ENCODE measurements at regions not wholly inside any gene's neighbourhood (a gene's known extent, or its start where the extent isn't known, plus 50 kb on each side); places are given as distances from the start of the nearest gene placed in this dataset.

GRCh38 chr16:9280069-9280466 is 188.6 kb downstream of the HAPSTR1 start:
- no peaks in the 10 kb centered on the region for H3K9me3 ChIP-seq (ENCODE audit: low read length)
- H3K9ac ChIP-seq (ENCODE audit: low read length): no peak overlapping the region
- no peaks in the 10 kb centered on the region for H4K20me1 ChIP-seq (ENCODE audit: insufficient read depth, low read length)
- H3K4me3 ChIP-seq (ENCODE audit: low read depth, low read length, poor library complexity, severe bottlenecking): no peak overlapping the region
- H3K9me2 ChIP-seq (ENCODE audit: low read depth, low read length): no peaks in the 10 kb centered on the region
- H3K27me3 ChIP-seq (ENCODE audit: insufficient read depth, low read length): no peaks in the 10 kb centered on the region
- no peaks in the 10 kb centered on the region for H3F3A ChIP-seq (ENCODE audit: insufficient read depth, low read length)
- no peak overlapping the region for H2AFZ ChIP-seq (ENCODE audit: low read length)
- H3K79me2 ChIP-seq (ENCODE audit: insufficient read depth, low read length): no peaks in the 10 kb centered on the region
- TF ChIP-seq EZH2 (IDR thresholded peaks at IDR 0.05; ENCODE audit: borderline replicate concordance, low read length): no peak
- TF ChIP-seq, protein P1, sequence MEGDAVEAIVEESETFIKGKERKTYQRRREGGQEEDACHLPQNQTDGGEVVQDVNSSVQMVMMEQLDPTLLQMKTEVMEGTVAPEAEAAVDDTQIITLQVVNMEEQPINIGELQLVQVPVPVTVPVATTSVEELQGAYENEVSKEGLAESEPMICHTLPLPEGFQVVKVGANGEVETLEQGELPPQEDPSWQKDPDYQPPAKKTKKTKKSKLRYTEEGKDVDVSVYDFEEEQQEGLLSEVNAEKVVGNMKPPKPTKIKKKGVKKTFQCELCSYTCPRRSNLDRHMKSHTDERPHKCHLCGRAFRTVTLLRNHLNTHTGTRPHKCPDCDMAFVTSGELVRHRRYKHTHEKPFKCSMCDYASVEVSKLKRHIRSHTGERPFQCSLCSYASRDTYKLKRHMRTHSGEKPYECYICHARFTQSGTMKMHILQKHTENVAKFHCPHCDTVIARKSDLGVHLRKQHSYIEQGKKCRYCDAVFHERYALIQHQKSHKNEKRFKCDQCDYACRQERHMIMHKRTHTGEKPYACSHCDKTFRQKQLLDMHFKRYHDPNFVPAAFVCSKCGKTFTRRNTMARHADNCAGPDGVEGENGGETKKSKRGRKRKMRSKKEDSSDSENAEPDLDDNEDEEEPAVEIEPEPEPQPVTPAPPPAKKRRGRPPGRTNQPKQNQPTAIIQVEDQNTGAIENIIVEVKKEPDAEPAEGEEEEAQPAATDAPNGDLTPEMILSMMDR (IDR thresholded peaks at IDR 0.05; ENCODE audit: low read length): no peak
- H3K27ac ChIP-seq (ENCODE audit: low read depth, low read length, poor library complexity, severe bottlenecking): no peak overlapping the region
- H3K4me2 ChIP-seq (ENCODE audit: low read length): no peak overlapping the region
- H3K4me1 ChIP-seq (ENCODE audit: insufficient read depth, low read length, severe bottlenecking): no peaks in the 10 kb centered on the region
- H3K36me3 ChIP-seq (ENCODE audit: insufficient read depth, low read length): no peaks in the 10 kb centered on the region

DNA sequence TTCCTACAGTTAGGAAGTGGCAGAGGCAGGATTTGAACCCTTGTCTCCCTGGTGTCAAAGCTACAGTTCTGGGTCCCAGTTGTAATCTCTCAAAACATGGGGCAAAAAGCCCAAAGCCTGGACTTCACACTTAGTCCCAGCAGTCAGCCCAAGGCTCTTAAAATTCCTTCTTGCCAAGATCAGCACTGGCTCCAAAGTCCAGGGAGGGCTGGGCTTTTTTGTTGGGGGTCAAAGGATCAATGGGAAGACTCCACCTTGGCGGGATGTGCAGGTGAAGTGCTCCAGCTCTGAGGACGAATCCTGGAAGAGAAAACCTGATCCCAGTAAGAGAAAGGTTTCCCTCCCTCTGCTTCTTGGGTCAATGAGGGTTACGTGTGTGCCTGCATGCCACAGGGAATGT is 195.5 kb downstream of the HAPSTR1 start:
- Histone ChIP-seq H3K27me3 (ENCODE audit: insufficient read depth, low read length) (no peaks in the 10 kb centered on the region), H3K79me2 (ENCODE audit: insufficient read depth, low read length) (no peaks in the 10 kb centered on the region), H3K27ac (ENCODE audit: low read depth, low read length, poor library complexity, severe bottlenecking) (no peak overlapping the region), H3K4me2 (ENCODE audit: low read length) (no peak overlapping the region), H3K9me2 (ENCODE audit: low read depth, low read length) (no peaks in the 10 kb centered on the region), H2AFZ (ENCODE audit: low read length) (no peak overlapping the region), H4K20me1 (ENCODE audit: insufficient read depth, low read length) (no peaks in the 10 kb centered on the region), H3K9ac (ENCODE audit: low read length) (no peak overlapping the region), H3F3A (ENCODE audit: insufficient read depth, low read length) (no peaks in the 10 kb centered on the region), H3K36me3 (ENCODE audit: insufficient read depth, low read length) (no peaks in the 10 kb centered on the region), H3K9me3 (ENCODE audit: low read length) (no peaks in the 10 kb centered on the region), H3K4me1 (ENCODE audit: insufficient read depth, low read length, severe bottlenecking) (no peaks in the 10 kb centered on the region), H3K4me3 (ENCODE audit: low read depth, low read length, poor library complexity, severe bottlenecking) (no peak overlapping the region)
- TF ChIP-seq, protein P1 (IDR thresholded peaks at IDR 0.05; ENCODE audit: low read length): no peak
- no peak for TF ChIP-seq EZH2 (IDR thresholded peaks at IDR 0.05; ENCODE audit: borderline replicate concordance, low read length)

- Histone ChIP-seq H3K4me1 (ENCODE audit: insufficient read depth, low read length, severe bottlenecking) (no peaks in the 10 kb centered on the region), H3K9me2 (ENCODE audit: low read depth, low read length) (no peaks in the 10 kb centered on the region)
Observed at GRCh38 chr16:9296271-9296590, 204.8 kb downstream of the HAPSTR1 start.

More at GRCh38 chr16:9296271-9296590, 204.8 kb downstream of the HAPSTR1 start:
- Histone ChIP-seq H3F3A (ENCODE audit: insufficient read depth, low read length) (no peaks in the 10 kb centered on the region), H3K4me2 (ENCODE audit: low read length) (no peak overlapping the region), H3K79me2 (ENCODE audit: insufficient read depth, low read length) (no peaks in the 10 kb centered on the region), H3K9me3 (ENCODE audit: low read length) (no peaks in the 10 kb centered on the region), H3K27me3 (ENCODE audit: insufficient read depth, low read length) (no peaks in the 10 kb centered on the region), H3K4me3 (ENCODE audit: low read depth, low read length, poor library complexity, severe bottlenecking) (no peak overlapping the region), H2AFZ (ENCODE audit: low read length) (no peak overlapping the region), H3K27ac (ENCODE audit: low read depth, low read length, poor library complexity, severe bottlenecking) (no peak overlapping the region), H3K36me3 (ENCODE audit: insufficient read depth, low read length) (no peaks in the 10 kb centered on the region), H4K20me1 (ENCODE audit: insufficient read depth, low read length) (no peaks in the 10 kb centered on the region), H3K9ac (ENCODE audit: low read length) (no peak overlapping the region)
- TF ChIP-seq, protein P1 (IDR thresholded peaks at IDR 0.05; ENCODE audit: low read length): no peak
- no peak for TF ChIP-seq EZH2 (IDR thresholded peaks at IDR 0.05; ENCODE audit: borderline replicate concordance, low read length)

Measured in OCI-LY1 (cell line).